GM19372 (cell line): ENCODE measurements at regions not wholly inside any gene's neighbourhood (a gene's known extent, or its start where the extent isn't known, plus 50 kb on each side); places are given as distances from the start of the nearest gene placed in this dataset.

ENCODE experiments used
- ATAC-seq: cut with Tn5 transposase; IDR thresholded peaks from one replicate; pipeline ENCODE4 v1.9.1; 2021; ENCODE audit warnings: mild to moderate bottlenecking, low read depth, moderate library complexity; ENCODE audit not compliant: unreplicated experiment

DNA sequence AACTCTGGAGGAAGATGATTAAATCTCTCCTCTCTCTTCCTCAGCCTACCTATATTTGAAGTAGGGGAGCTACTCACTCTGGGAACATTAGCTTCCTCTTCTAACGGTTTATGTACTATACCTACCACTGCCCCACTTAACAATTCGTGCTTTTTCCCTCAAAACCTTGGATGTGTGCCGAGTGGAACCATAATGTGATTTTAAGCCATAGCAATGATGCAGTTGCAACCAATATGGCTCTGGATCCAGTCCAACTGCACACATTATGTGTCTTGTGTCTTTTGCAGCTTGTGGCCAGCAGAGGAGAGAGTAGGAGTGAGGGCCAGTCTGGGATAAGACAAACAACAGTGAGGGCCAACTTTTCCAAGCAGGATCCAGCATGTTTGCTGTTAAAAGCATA lies 170.7 kb downstream of the GATA3 start:
- no peak for ATAC-seq

DNA sequence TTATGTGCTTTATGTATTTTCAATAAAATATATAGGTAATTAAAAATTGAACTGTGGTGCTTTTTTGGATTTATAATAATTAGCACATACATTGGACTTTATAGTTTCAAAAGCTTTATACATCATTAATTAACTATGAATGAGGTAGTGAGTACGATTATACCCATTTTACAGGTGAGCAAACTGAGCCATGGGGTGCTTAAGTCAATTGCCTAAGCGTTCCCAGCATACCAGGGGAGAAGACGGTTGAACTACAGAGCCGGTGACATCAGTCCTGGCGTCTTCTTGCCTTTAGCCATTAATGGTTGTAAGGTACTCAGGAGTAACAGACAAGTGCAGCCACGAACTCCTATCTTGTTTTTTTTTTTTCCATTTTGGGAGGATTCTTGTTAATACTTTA lies 172.8 kb downstream of the GATA3 start:
- ATAC-seq, result no peak

DNA sequence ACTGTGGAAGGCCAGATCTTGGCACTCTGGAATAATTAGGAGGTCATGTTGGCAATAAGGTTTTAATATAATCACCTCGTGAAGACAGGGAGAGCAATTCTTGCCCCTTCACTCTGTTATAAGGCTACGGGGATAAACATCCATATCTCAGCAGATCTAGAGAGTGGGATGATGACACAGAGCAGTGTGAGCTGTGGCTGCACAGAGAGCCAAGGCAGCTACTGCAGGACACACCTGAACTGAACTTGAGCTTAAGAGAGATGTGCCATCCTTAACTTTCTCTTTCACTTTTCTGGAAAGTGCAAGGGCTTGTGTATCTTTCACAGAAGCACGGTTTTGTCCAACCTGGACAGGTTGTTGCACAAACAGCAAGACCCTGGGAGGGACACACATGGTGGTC lies 174.7 kb downstream of the GATA3 start:
- ATAC-seq, result no peak

DNA sequence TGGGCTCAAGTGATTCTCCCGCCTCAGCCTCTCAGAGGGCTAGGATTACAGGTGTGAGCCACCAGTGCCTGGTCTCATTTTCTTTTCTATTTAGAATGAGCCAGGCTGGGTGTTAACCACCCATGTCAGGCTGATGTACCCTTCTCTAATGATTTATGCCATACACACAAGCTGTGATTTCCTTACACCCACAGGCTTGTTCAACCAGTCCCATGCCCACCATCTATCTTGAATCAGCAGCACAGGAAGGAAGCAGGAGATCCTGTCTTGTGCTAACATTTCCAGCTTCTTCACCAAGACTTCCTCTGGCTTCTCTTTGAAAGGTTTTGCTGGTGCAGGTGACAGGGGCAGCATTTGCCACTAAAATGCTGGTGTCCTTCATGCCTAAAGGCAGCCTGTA lies 176.4 kb downstream of the GATA3 start:
- ATAC-seq, result no peak

DNA sequence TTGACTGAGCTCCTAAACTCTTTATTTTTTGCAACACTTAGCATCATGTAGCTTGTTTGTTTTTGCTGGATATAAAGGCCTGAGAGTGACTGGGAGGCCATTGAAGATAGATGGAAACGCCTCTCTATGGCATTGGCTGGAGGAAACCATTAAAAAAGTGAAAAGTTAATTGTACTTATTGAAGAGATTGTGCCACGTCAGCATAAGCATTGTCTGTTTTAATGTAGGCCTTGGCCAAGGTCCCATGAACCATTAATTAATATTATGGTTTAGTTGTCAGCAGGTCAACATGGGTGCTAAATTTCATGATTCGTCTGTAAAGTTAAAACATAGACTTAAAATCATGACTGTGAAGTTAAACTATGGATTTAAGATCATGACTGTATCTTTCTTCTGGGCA lies 178.6 kb downstream of the GATA3 start:
- ATAC-seq, result no peak

DNA sequence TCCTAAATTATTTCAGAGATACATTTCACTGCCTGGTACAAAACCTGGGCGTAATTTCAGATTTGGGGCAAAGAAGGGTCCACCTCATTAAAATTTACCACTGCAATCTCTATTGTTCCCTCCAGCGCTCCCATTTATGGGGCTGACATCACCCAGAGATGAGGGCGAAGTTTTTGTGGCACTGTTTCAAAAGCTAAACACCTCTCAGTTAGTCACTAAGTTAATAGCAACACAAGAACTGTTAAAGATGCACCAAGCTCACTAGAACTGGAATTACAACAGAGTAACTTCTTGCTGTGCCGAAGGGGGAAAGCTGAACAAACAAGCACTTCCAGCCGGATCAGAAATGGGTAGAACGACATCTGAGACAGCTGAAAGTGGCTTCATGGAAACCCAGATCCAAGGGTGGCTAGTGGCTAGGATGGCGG lies 179.4 kb downstream of the GATA3 start:
- no peak for ATAC-seq

DNA sequence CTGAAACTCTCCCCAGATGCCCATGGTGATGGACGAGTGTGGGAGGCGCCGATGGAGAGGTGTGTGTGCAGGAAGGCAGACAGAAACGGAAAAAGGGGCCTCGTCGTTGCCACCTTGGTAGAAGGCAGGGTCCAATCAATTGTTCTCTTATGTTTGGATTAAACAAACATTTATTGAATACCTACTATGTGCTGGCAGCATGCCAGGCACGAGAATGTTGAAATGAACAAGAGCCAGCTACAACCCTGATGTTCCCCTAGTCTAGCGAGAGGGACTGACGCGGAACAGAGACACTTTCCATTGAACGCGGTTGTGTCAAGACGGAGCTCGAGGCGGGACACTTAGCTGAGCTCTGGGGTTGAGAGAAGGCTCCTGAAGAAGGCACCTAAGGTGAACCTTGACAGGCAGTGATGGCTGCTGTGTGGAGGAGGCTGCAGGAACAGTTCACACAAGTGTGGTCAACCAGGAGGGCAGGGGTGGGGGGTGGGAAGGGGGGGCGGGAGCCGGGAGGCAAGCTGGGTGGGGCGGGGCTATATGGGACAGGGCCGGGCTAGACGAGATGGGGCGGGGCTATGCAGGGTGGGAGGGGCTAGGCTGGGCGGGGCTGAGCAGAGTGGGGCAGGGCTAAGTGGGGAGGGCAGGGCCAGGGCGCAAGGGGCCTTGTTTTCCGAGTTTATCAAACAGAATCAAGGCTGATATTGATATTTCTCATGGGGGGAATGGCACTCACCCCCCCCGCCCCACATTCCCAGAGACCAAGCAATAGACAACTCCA lies 181.0 kb downstream of the GATA3 start:
- ATAC-seq, result no peak

DNA sequence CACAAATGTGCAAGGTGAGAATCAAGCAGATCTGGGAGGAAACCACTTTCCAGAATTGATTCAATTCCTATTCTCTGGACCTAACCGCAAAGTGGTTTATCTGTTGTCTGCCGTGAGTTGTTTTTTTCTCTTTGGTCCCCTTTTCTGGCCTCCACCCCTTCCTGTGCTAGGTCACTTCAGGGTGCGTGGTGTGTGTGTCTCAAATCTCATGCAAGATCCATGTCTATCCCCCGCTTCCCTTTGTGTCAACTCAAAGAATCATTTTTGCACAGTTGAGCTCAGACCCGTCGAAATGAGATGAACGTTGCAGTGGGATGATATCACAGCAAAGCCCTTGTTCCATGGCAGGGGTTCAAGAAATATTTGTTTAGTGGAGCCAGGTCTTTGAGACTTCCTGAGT lies 184.5 kb downstream of the GATA3 start:
- ATAC-seq, result no peak

DNA sequence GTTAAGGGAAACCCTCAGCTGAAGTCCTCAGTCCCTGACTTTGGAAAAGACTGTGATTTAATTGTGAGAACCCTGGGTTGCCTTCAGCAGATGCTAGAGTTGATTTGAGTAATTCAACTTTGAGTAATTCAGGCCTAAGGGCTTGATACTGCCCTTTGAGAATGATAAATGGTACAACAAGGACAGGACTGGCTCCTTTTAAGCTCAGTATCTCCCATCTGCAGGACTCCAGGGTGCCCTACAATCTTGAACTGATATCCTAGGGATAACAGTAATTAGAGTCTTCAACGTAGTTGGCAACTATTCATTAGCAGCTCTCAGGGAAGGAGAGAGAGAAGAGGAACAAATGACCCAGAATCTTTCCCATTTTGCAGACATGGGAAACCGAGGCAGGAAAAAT lies 186.4 kb downstream of the GATA3 start:
- no peak for ATAC-seq

DNA sequence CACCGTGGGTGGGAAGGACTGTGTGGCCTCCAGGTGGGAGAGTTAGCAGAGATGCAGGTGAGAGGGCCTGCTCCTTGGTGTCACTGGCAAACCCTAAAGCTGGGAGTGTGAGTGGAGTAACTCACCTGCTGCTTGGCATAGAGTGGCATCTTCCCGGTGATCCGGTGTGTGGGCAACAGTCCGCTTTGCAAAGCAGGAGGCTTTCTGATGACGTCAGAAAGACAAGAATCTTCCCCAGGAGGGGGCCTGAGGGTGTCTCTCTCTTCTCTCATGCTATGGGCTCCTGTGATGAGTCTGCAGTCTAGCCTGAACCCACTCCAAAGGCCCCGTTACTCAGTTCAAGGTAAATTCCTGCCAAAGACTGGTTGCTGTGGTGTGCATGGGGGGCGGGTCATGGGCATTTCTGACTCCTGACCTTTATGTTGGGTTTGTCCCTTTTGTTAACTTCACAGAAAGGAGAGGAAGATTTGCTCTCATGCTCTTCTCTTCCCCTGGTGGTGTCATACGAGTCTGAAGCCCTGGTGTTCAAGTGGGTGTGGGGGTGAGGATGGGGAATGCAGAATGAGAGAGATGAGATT lies 187.9 kb downstream of the GATA3 start:
- ATAC-seq, result no peak

DNA sequence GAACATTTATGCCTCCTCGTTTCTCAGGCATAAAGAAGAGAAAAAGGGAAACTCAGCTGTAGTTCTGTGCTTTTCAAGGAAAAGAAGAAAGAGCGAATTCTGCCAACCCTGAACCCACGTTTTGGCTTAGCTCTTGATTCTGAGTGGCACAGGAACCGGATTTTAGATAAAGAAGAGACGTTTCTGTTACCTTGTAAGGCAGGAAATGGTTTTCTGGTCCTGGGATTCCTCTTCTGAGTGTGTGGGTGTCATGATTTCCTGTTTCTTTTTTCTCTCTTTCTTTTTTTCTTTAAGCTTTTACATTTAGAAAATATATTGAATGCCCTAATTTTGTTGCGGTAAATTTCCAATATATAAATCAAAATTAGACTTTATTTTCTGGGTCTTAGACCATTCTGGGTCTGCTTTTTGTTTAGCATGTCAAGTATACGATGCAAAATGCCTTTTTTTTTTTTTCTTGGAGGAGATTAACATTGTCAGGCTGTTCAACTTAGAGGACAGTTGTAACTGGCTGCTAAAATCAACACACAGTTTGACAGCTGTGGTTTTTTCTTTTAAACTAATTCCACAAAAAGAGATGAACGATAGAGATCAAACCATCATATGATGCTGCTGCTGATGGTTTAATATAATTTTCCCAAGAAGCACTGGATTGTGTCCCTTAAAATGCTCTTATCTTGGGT lies 190.8 kb downstream of the GATA3 start:
- ATAC-seq, result no peak

DNA sequence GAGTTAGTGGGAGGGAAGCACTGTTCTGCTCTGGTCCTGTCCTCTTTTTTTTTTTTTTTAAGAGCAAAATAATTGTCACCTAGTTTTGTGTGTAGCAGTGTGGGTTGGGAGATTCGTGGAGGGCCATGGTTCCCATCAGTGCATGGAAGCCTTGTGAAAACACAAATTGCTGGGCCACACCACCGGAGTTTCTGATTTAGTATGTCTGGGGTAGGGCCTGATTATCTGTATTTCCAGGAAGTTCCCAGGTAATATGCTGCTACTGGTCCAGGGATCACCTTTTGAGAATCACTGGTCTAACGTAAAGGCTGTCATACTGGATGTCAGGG lies 191.3 kb downstream of the GATA3 start:
- ATAC-seq, result no peak

DNA sequence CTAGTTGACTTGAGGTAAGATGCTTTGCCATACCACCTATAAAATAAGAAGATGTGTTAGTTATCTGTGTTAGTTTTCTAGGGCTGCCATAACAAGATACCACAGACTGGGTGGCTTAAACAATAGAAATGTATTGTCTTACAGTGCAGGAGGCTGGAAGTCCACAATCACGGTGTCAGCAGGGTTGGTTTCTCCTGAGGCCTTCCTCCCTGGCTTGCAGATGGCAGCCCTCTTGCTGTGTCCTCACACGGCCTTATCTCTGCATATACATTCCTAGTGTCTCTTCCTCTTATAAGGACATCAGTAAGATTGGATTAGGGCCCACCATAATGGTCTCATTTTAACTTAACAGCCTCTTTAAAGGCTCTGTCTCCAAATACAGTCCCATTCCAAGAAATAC lies 192.1 kb downstream of the GATA3 start:
- ATAC-seq, result no peak

DNA sequence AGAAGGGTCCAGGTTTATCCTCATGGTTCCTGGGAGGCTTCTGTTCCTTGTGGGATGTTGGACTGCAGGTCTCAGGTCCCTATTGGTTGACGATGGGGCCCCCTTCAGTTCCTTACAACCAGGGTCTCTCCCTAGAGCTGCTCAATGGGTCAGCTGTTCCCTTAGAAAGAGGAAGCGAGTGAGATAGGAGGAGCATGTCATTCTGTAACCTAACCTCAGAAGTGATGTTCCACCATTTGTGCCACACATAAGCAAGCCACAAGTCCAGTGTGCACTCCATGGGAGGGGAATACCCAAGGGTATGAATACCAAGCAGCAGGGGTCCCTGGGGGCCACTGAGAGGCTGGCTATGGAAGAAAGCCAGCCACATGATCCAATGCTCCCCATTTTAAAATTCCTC lies 192.7 kb downstream of the GATA3 start:
- ATAC-seq, result no peak

DNA sequence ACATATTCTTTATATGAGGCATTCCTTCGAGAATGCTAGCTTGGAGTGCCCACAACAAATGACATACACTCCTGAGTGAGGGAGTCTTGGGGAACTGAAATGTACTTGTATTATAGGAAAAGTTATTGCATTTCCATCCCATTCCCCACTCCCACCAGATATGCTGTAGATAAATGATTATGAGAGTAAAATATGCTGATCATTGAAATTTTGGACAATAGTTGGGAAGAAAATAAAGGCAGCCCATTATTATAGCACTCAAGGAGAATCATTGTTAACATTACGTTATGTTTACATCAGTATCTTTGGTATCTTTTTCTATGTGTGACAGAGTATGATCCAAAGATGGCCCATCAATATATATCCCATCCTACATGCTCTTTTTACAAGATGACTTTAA lies 194.4 kb downstream of the GATA3 start:
- ATAC-seq, result no peak

DNA sequence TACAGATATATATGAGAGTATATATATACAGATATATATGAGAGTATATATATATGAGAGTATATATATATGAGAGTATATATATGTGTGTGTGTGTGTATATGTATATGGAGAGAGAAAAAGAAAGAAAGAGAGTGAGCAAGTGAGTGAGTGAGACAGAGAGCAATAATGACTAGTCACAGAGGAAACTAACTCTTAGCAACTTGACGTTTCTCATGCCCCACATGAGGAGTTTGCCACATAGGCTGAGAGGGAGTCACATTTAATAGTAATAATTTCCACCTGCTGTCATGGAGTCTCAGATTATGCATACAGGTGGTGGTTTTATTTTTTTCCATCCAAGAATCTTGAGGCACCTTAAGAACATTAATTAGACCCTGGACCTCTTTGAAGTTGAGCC lies 199.9 kb downstream of the GATA3 start:
- no peak for ATAC-seq

DNA sequence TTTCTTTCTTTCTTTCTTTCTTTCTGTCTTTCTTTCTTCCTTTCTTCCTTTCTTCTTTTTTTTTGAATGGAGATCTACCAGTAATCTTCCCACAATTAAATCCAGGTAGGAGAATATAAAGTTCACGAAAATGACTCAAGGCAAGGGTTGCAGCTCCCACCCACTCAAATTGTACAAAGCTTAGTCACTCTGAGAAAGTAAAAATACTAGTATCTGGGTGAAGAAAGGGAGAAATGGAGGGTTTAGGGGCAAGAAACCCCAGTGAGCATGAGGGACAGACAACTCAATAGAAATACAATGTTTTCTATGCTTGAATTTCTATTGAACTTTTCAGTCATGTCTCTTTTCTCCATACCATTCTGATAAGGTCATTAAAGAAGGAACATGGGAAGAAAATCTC lies 200.8 kb downstream of the GATA3 start:
- ATAC-seq, result no peak

DNA sequence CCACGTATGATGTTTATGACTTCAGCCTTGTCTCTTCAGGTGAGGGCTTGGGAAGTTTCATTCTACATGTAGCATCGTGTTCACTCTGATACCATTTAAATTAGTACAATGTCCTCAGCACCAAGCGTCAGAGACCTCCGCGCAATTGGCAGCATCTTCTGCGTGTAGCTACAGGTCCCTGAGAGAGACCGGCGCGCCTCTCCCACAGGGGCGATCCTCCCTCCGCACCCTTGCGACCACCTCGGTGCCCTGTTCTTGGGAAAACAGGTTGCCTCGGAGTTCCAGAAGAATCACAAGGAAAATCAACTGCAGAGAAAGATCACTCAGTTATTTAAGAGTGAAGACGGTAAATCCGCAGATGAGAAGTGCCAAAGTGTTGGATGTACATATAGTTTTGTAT lies 206.2 kb downstream of the GATA3 start:
- no peak for ATAC-seq

DNA sequence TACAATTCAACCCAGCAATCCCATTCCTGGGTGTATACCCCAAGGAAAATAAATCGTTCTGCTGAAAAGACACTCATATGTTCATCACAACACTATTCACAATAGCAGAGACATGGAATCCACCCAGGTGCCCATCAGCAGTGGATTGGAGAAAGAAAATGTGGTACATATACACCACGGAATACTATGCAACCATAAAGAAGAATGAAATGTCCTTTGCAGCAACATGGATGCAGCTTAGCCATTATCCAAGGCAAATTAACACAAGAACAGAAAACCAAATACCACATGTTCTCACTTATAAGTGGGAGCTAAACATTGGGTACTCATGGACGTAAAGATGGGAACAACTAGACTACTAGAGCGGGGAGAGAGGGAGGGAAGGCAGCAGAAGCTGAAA lies 207.8 kb downstream of the GATA3 start:
- ATAC-seq, result no peak

DNA sequence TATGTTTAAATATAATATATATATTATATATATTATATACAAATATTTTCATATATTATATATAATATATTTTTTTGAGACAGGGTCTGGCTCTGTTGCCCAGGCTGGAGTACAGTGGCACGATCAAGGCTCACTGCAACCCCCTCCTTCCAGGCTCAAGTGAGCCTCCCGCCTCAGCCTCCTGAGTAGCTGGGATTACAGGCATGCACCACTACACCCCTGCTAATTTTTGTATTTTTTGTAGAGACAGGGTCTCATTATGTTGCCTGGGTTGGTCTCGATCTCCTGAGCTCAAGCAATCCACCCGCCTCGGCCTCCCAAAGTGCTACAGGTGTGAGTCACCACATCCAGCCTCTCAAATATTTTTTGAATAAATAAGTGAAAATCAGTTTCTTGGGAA lies 215.5 kb downstream of the GATA3 start:
- ATAC-seq, result no peak

DNA sequence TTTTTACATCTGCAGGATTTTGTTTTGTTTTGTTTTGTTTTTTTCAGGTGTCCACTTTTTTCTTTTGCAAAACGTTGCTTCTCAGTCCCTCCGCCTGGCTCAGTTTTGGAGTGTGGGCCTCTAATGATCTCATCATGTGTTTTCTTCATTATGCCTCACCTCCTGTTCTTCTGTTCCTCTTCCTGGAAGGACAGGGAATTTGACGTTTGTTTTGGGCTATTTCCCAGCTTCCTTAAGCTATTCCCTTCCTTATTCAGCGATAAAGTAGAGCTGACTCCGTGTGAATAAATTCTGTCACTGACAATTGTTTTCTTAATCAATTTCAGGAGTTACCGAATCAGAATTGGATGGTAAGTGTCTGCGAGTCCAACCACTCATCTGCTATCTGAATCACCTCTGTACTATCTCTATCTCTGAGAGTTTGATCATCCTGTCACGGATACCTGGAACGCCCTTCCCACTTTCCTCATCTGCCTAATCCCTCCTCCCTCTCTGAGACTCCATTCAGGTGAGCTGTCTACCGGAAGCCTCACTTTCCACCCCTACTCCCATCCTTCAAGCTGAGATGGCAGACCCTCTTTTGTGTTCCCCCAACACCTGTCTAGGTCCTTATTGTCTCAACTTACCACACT lies 218.4 kb downstream of the GATA3 start:
- ATAC-seq, result no peak

DNA sequence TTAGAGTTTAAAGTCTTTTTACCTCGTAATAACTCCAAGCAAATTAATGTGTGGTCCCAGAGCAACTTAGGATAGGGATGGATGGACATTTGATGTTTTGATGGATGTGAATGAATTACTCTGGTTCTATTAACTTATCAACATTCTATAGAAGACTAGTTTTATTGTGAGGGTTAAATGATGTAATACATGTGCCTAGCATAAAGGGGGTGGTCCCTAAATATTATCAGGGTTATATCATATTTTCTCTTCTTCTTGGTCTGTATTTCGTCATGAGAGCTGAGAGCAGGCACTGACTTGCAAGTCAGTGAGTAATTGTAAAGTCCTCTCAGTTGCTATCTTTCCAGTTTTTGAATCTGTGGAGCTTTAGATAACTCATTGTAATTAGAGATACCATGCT lies 219.3 kb downstream of the GATA3 start:
- ATAC-seq, result no peak
